Hepatocyte (in vitro differentiated cells): ENCODE measurements at regions not wholly inside any gene's neighbourhood (a gene's known extent, or its start where the extent isn't known, plus 50 kb on each side); places are given as distances from the start of the nearest gene placed in this dataset.

Experiments used
- DNase-seq: peaks from one replicate; pipeline ENCODE4 v3.0.0-alpha.2; 2016; ENCODE audit warnings: low spot score
- H2AFZ ChIP-seq: fragments of 200-600 bp; sonication (generic); 2 replicates; pipeline ENCODE4 v1.6.0; 2016; ENCODE audit warnings: antibody characterized with exemption, mild to moderate bottlenecking
- H3K27ac ChIP-seq: fragments of 200-600 bp; sonication (generic); 2 replicates; pipeline ENCODE4 v1.5.1; 2016; ENCODE audit warnings: mild to moderate bottlenecking
- H3K27me3 ChIP-seq: fragments of 200-600 bp; sonication (generic); 2 replicates; pipeline ENCODE4 v1.6.1; 2016
- H3K36me3 ChIP-seq: fragments of 200-600 bp; sonication (generic); replicated peaks from 2 replicates; pipeline ENCODE4 v1.5.1; 2016; ENCODE audit warnings: low read depth; ENCODE audit not compliant: insufficient read depth
- H3K4me1 ChIP-seq: fragments of 200-600 bp; sonication (generic); 2 replicates; pipeline ENCODE4 v1.5.1; 2016; ENCODE audit warnings: mild to moderate bottlenecking, moderate library complexity; ENCODE audit not compliant: insufficient read depth
- H3K4me2 ChIP-seq: fragments of 200-600 bp; sonication (generic); 2 replicates; pipeline ENCODE4 v1.6.0; 2016
- H3K4me3 ChIP-seq: fragments of 200-600 bp; sonication (generic); 2 replicates; pipeline ENCODE4 v1.5.1; 2016; ENCODE audit warnings: mild to moderate bottlenecking
- H3K79me2 ChIP-seq: fragments of 200-600 bp; sonication (generic); 2 replicates; pipeline ENCODE4 v1.6.0; 2017; ENCODE audit warnings: mild to moderate bottlenecking
- H3K9me2 ChIP-seq: fragments of 200-600 bp; sonication (generic); replicated peaks from 2 replicates; pipeline ENCODE4 v1.6.0; 2017; ENCODE audit warnings: mild to moderate bottlenecking; ENCODE audit not compliant: insufficient read depth
- H3K9me3 ChIP-seq: fragments of 200-600 bp; sonication (generic); 2 replicates; pipeline ENCODE4 v1.5.1; 2016; ENCODE audit warnings: low read depth, mild to moderate bottlenecking
- H4K20me1 ChIP-seq: fragments of 200-600 bp; sonication (generic); 2 replicates; pipeline ENCODE4 v1.6.0; 2016; ENCODE audit warnings: mild to moderate bottlenecking; ENCODE audit not compliant: insufficient read depth, poor library complexity, severe bottlenecking
- CTCF ChIP-seq: fragments of 200-600 bp; sonication (generic); IDR thresholded peaks from 2 replicates; pipeline ENCODE4 v1.5.1; 2016; ENCODE audit warnings: antibody characterized with exemption, mild to moderate bottlenecking; ENCODE audit not compliant: poor library complexity
- EZH2 ChIP-seq: fragments of 200-600 bp; sonication (generic); IDR thresholded peaks from 2 replicates; pipeline ENCODE4 v1.6.1; 2016; ENCODE audit warnings: antibody characterized with exemption, mild to moderate bottlenecking, borderline replicate concordance
- EZH2phosphoT487 ChIP-seq: fragments of 200-600 bp; sonication (generic); IDR thresholded peaks from one replicate; pipeline ENCODE4 v1.6.1; 2018; ENCODE audit warnings: antibody characterized with exemption, mild to moderate bottlenecking, low read depth, moderate library complexity; ENCODE audit not compliant: unreplicated experiment, severe bottlenecking
- WGBS: methylation state at CpG from one replicate; pipeline ENCODE4 v1.1.6; 2016; ENCODE audit warnings: low lambda C conversion rate; ENCODE audit errors: missing lambda C conversion rate; 5-methylcytosine and 5-hydroxymethylcytosine counted together

DNA sequence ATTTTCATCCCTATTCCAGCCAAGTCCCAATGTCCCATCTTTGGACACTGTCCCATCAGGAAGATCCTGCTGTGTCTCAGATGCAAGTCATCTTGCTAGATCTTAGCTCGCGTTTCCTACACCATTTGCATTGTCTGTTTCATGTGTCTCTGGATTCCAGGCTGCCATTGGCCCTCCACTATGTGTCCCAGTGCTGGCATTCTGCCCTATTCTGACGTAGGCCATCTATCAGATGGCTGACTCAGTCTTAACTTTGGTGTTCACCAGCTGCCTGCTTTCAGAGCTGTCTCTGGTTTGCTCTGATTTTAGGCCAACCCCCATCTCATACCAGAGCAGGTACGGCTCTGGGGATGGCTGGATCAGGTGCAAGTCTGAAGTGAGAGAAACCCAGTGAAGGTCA is 300.9 kb upstream of the ASIC2 start:
- Histone ChIP-seq H4K20me1 (no peaks in the 10 kb centered on the region), H3K79me2 (no peaks in the 10 kb centered on the region), H3K36me3 (no peaks in the 10 kb centered on the region), H3K9me2 (no peaks in the 10 kb centered on the region), H3K4me2 (no peak overlapping the region), H2AFZ (no peak overlapping the region), H3K27me3 (no peaks in the 10 kb centered on the region), H3K27ac (no peak overlapping the region), H3K4me3 (no peak overlapping the region), H3K4me1 (no peaks in the 10 kb centered on the region), H3K9me3 (no peaks in the 10 kb centered on the region)
- no peak for TF ChIP-seq EZH2phosphoT487
- TF ChIP-seq EZH2, result no peak
- TF ChIP-seq CTCF, result no peak
- DNase-seq, result no peak
- WGBS, result 86% methylated on average over 4 of the region's 4 CpGs

- no peak for DNase-seq
- no peak overlapping the region for H3K4me3 ChIP-seq
- WGBS, result 51% methylated on average over 2 of the region's 2 CpGs
- H3K27ac ChIP-seq, result no peak overlapping the region
- no peaks in the 10 kb centered on the region for H4K20me1 ChIP-seq
- H3K9me3 ChIP-seq, result no peaks in the 10 kb centered on the region
- peaks cover 3% of the 10 kb centered on the region for H3K27me3 ChIP-seq
- H3K4me2 ChIP-seq, result no peak overlapping the region
- no peaks in the 10 kb centered on the region for H3K4me1 ChIP-seq
- TF ChIP-seq CTCF (no peak), EZH2 (no peak), EZH2phosphoT487 (no peak)
- H3K79me2 ChIP-seq, result no peaks in the 10 kb centered on the region
- H2AFZ ChIP-seq, result no peak overlapping the region
- H3K36me3 ChIP-seq, result no peaks in the 10 kb centered on the region
- no peaks in the 10 kb centered on the region for H3K9me2 ChIP-seq
Observed at GRCh38 chr17:33595828-33596227, 302.7 kb upstream of the ASIC2 start.

DNA sequence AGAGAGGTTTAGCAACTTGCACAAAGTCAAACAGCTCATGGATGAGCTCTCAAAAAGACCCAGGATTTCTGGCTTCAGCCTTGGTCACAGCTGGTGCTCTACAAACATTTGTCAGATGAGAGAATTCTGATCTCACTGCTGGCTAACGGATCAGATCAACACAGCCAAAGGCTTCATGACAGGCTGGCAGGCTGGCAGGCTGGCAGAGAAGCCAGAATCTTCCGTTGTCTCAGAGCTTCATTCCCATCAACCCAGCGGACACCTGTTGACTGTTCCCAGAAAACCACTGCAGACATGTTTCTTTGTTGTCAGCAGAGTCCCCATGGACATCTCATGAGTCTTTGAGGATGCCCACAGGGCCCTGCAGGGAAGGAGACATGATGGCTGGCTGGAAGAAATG is 303.8 kb upstream of the ASIC2 start:
- Histone ChIP-seq H4K20me1 (no peaks in the 10 kb centered on the region), H3K4me3 (no peak overlapping the region), H3K27me3 (peaks cover 3% of the 10 kb centered on the region), H3K79me2 (no peaks in the 10 kb centered on the region), H3K9me3 (no peaks in the 10 kb centered on the region), H2AFZ (no peak overlapping the region), H3K36me3 (no peaks in the 10 kb centered on the region), H3K4me1 (no peaks in the 10 kb centered on the region), H3K4me2 (no peak overlapping the region), H3K27ac (no peak overlapping the region), H3K9me2 (no peaks in the 10 kb centered on the region)
- DNase-seq, result no peak
- TF ChIP-seq EZH2phosphoT487, result no peak
- no peak for TF ChIP-seq CTCF
- TF ChIP-seq EZH2, result no peak
- 87% methylated on average over 3 of the region's 3 CpGs for WGBS

- Histone ChIP-seq H3K9me2 (no peaks in the 10 kb centered on the region), H3K27me3 (peaks cover 3% of the 10 kb centered on the region), H3K4me2 (no peak overlapping the region), H3K4me3 (no peak overlapping the region), H4K20me1 (no peaks in the 10 kb centered on the region), H3K36me3 (no peaks in the 10 kb centered on the region), H3K79me2 (no peaks in the 10 kb centered on the region), H2AFZ (no peak overlapping the region), H3K27ac (no peak overlapping the region), H3K4me1 (peaks cover 4% of the 10 kb centered on the region), H3K9me3 (no peaks in the 10 kb centered on the region)
- TF ChIP-seq EZH2phosphoT487 (no peak), CTCF (no peak), EZH2 (no peak)
- no peak for DNase-seq
- 88% methylated on average over 2 of the region's 2 CpGs for WGBS
Observed at GRCh38 chr17:33598797-33599196, 305.7 kb upstream of the ASIC2 start.
